ENCODE measurements at regions not wholly inside any gene's neighbourhood (a gene's known extent, or its start where the extent isn't known, plus 50 kb on each side); places are given as distances from the start of the nearest gene placed in this dataset.

- no peak for TF ChIP-seq REST (IDR thresholded peaks at IDR 0.05; ENCODE audit: insufficient replicate concordance, low read depth)
- no peak for TF ChIP-seq POLR2AphosphoS5 (IDR thresholded peaks at IDR 0.05; ENCODE audit: low read depth)
- no peak for TF ChIP-seq CTCF (IDR thresholded peaks at IDR 0.05; ENCODE audit: insufficient read depth, low read length)
- TF ChIP-seq GABPA (IDR thresholded peaks at IDR 0.05; ENCODE audit: low read depth) = no peak
- no peak for TF ChIP-seq SPI1 (IDR thresholded peaks at IDR 0.05; ENCODE audit: borderline replicate concordance, low read depth)
- Histone ChIP-seq H3K27me3 (ENCODE audit: insufficient read depth, poor library complexity, severe bottlenecking) (no peaks in the 10 kb centered on the region), H3K4me3 (replicated peaks; ENCODE audit: insufficient read depth, low read length) (no peak overlapping the region), H3K27ac (replicated peaks) (no peak overlapping the region)
- DNase-seq (ENCODE audit: low read depth in 1 of 2, low spot score in 1 of 2) = no peak
Measured at GRCh38 chr16:48044117-48044516, 111.7 kb downstream of the ABCC12 start.

GRCh38 chr16:48041981-48042421 is 113.8 kb downstream of the ABCC12 start:
- TF ChIP-seq SPI1 (IDR thresholded peaks at IDR 0.05; ENCODE audit: borderline replicate concordance, low read depth) = no peak
- Histone ChIP-seq H3K27me3 (ENCODE audit: insufficient read depth, poor library complexity, severe bottlenecking) (no peaks in the 10 kb centered on the region), H3K27ac (replicated peaks) (no peak overlapping the region), H3K4me3 (replicated peaks; ENCODE audit: insufficient read depth, low read length) (no peak overlapping the region)
- no peak for DNase-seq (ENCODE audit: low read depth in 1 of 2, low spot score in 1 of 2)

- Histone ChIP-seq H3K27me3 (ENCODE audit: insufficient read depth, poor library complexity, severe bottlenecking) (no peaks in the 10 kb centered on the region), H3K4me3 (replicated peaks; ENCODE audit: insufficient read depth, low read length) (no peak overlapping the region), H3K27ac (replicated peaks) (no peak overlapping the region)
- TF ChIP-seq CTCF (IDR thresholded peaks at IDR 0.05; ENCODE audit: insufficient read depth, low read length) (no peak), GABPA (IDR thresholded peaks at IDR 0.05; ENCODE audit: low read depth) (no peak), SPI1 (IDR thresholded peaks at IDR 0.05; ENCODE audit: borderline replicate concordance, low read depth) (no peak), REST (IDR thresholded peaks at IDR 0.05; ENCODE audit: insufficient replicate concordance, low read depth) (no peak), POLR2AphosphoS5 (IDR thresholded peaks at IDR 0.05; ENCODE audit: low read depth) (no peak)
- DNase-seq (ENCODE audit: low read depth in 1 of 2, low spot score in 1 of 2) = no peak
Measured at GRCh38 chr16:48035142-48035541, 120.7 kb downstream of the ABCC12 start.

GRCh38 chr16:48030926-48031325 is 124.9 kb downstream of the ABCC12 start:
- H3K27me3 ChIP-seq (ENCODE audit: insufficient read depth, poor library complexity, severe bottlenecking) = no peaks in the 10 kb centered on the region
- H3K27ac ChIP-seq (replicated peaks) = no peak overlapping the region
- TF ChIP-seq REST (IDR thresholded peaks at IDR 0.05; ENCODE audit: insufficient replicate concordance, low read depth) = no peak
- no peak for TF ChIP-seq CTCF (IDR thresholded peaks at IDR 0.05; ENCODE audit: insufficient read depth, low read length)
- TF ChIP-seq GABPA (IDR thresholded peaks at IDR 0.05; ENCODE audit: low read depth) = no peak
- TF ChIP-seq POLR2AphosphoS5 (IDR thresholded peaks at IDR 0.05; ENCODE audit: low read depth) = no peak
- no peak for TF ChIP-seq SPI1 (IDR thresholded peaks at IDR 0.05; ENCODE audit: borderline replicate concordance, low read depth)
- no peak overlapping the region for H3K4me3 ChIP-seq (replicated peaks; ENCODE audit: insufficient read depth, low read length)
- DNase-seq (ENCODE audit: low read depth in 1 of 2, low spot score in 1 of 2) = no peak
